Left ventricle myocardium inferior (tissue), 1 donor: ENCODE measurements at regions not wholly inside any gene's neighbourhood (a gene's known extent, or its start where the extent isn't known, plus 50 kb on each side); places are given as distances from the start of the nearest gene placed in this dataset.

Experiments
- DNase-seq: peaks from one replicate; pipeline ENCODE4 v3.0.0-alpha.2; 2020
- H3K27ac ChIP-seq: fragments of 200-600 bp; replicated peaks from 2 replicates; pipeline ENCODE4 v1.8.0; 2021
- H3K27me3 ChIP-seq: fragments of 200-600 bp; 2 replicates; pipeline ENCODE4 v1.8.0; 2021; ENCODE audit warnings: low read depth
- H3K36me3 ChIP-seq: fragments of 200-600 bp; 2 replicates; pipeline ENCODE4 v1.8.0; 2021
- H3K4me1 ChIP-seq: fragments of 200-600 bp; 2 replicates; pipeline ENCODE4 v1.8.0; 2021
- H3K4me3 ChIP-seq: fragments of 200-600 bp; 2 replicates; pipeline ENCODE4 v1.8.0; 2021; ENCODE audit warnings: mild to moderate bottlenecking, moderate library complexity
- H3K9me3 ChIP-seq: fragments of 200-600 bp; replicated peaks from 2 replicates; pipeline ENCODE4 v1.8.0; 2021
- intact Hi-C: fragments of 100-400 bp; cut with micrococcal nuclease; formaldehyde crosslinking; loops from one replicate; pipeline ENCODE4 v1.11.0; 2022
- TF ChIP-seq, protein P1 (sequence below): fragments of 200-600 bp; IDR thresholded peaks from 2 replicates; pipeline ENCODE4 v1.8.0; 2021; ENCODE audit warnings: antibody characterized with exemption, mild to moderate bottlenecking, borderline replicate concordance
- donor health status: DM: no; HTN: yes; CAD: no; lungs with severe emphysema.

DNA sequence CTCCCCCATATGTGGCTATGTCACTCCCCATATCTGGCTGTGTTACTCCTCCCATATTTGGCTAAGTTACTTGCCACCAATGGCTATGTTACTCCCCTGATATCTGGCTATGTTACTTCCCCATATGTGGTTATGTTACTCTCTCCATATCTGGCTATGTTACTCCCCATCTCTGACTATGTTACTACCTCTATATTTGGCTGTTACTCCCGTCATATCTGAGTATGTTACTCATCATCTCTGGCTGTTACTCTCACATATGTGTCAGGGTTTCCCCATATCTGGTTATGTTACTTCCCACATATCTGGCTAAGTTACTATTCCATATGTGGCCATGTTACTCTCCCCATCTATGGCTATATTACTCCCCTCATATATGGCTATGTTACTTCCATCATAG, 50.3 kb upstream of the MAP10 start:
- Histone ChIP-seq H3K4me3 (no peak overlapping the region), H3K9me3 (peaks cover 7% of the 10 kb centered on the region), H3K27ac (no peak overlapping the region), H3K4me1 (peaks cover 5% of the 10 kb centered on the region), H3K27me3 (no peaks in the 10 kb centered on the region), H3K36me3 (no peaks in the 10 kb centered on the region)
- no peak for DNase-seq
- TF ChIP-seq, protein P1, sequence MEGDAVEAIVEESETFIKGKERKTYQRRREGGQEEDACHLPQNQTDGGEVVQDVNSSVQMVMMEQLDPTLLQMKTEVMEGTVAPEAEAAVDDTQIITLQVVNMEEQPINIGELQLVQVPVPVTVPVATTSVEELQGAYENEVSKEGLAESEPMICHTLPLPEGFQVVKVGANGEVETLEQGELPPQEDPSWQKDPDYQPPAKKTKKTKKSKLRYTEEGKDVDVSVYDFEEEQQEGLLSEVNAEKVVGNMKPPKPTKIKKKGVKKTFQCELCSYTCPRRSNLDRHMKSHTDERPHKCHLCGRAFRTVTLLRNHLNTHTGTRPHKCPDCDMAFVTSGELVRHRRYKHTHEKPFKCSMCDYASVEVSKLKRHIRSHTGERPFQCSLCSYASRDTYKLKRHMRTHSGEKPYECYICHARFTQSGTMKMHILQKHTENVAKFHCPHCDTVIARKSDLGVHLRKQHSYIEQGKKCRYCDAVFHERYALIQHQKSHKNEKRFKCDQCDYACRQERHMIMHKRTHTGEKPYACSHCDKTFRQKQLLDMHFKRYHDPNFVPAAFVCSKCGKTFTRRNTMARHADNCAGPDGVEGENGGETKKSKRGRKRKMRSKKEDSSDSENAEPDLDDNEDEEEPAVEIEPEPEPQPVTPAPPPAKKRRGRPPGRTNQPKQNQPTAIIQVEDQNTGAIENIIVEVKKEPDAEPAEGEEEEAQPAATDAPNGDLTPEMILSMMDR, result no peak
- intact Hi-C loops, result no loop called here
